Inflammatory macrophage treated with lipopolysaccharide for 4 hours (primary cell): ENCODE measurements at regions not wholly inside any gene's neighbourhood (a gene's known extent, or its start where the extent isn't known, plus 50 kb on each side); places are given as distances from the start of the nearest gene placed in this dataset.

Experiments used
- DNase-seq: peaks from one replicate; pipeline ENCODE4 v3.0.0-alpha.2; 2020

- no peak for DNase-seq
These were observed 139.1 kb upstream of the PAQR3 start for GRCh38 chr4:79078339-79078738.

- DNase-seq, result no peak
These were observed 134.8 kb upstream of the PAQR3 start for GRCh38 chr4:79074040-79074439.

DNA sequence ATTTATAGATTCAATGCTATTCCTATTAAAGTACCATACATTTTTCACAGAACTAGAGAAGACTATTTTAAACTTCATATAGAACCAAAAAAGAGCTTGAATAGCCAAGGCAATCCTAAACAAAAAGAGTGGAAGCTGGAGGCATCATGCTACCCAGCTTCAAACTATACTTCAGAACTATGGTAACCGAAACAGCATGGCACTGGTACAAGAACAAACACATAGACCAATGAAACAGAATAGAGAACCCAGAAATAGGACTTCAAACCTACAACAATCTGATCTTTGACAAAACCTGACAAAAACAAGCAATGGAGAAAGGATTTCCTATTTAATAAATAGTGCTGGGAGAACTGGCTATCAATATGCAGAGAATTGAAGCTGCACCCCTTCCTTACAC lies 134.2 kb upstream of the PAQR3 start:
- no peak for DNase-seq

DNA sequence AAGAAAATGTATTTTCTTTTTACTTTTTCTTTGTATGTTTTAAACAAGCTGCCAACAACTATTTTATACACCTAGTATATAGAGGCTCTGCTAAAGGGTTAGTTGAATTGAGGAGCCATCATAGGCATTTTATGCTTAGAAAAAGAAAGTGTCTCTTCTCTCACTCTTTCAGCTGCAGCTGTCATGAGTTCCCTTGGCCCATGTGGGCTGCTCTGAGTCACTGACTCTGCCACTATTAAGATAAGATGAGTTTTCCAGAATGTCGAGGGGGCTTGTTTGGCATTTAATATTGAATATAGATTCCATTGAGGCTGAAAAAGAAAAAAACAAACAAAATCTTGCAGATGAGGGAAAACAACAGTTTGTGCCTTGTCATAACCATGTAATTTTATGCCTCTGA lies 126.0 kb upstream of the PAQR3 start:
- DNase-seq, result no peak

DNA sequence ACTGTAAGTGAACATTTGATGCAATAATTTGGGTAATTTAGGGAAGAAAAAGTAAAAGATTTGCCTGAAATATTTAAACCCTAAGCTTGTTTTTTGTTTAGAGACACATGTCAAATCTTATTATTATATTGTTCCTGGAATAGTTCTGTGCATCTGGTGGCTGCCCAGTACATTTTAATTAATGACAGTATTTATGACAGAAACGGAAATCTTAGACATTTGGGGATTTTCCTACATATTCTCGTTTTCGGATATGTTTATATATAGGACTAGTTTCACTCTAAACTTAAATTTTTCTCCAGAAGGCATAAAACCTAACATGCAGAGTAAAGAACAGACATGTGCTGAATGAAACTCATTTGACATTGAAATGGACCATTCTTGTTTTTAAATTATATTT lies 125.6 kb upstream of the PAQR3 start:
- DNase-seq, result no peak

- no peak for DNase-seq
These were observed 120.6 kb upstream of the PAQR3 start for GRCh38 chr4:79059631-79060399.

DNA sequence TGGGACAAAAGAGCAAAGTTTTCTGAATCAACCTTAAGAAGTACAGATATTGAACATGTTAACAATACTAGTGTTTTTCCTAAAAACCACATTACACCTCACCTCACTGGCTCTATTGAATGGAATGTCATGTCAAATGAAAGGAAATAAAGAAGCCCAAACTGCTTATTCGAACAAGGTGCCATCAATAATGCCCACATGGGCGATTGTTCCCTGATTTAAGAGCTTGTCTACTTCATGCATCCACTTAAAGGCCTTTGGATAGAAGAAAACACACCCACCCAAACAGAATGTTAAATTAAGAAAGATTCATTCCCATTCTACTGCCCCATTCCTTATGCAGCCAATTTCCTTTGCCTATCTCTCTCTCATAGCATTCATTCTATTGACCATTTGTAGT lies 118.5 kb upstream of the PAQR3 start:
- DNase-seq, result no peak

DNA sequence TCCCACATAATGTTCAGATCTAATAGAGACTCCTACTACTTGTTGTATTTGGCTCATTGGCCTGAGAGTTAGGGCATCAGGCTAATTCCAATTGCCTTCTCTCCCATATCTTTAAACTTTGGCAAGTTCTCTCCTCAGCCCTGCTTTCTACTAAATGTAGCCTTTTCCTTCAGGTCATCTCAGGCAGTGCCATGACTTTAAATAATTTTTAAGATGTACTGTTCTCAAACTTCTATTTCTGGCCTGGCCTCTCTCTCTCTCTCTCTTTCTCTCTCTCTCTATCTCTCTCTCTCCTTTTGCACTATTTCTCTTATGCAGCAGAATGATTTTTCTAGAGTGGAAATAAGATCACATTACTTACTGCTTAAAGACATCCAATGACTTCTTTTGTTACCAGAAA lies 114.5 kb upstream of the PAQR3 start:
- DNase-seq, result no peak

- DNase-seq, result no peak
These were observed 111.3 kb upstream of the PAQR3 start for GRCh38 chr4:79050541-79050880.

DNA sequence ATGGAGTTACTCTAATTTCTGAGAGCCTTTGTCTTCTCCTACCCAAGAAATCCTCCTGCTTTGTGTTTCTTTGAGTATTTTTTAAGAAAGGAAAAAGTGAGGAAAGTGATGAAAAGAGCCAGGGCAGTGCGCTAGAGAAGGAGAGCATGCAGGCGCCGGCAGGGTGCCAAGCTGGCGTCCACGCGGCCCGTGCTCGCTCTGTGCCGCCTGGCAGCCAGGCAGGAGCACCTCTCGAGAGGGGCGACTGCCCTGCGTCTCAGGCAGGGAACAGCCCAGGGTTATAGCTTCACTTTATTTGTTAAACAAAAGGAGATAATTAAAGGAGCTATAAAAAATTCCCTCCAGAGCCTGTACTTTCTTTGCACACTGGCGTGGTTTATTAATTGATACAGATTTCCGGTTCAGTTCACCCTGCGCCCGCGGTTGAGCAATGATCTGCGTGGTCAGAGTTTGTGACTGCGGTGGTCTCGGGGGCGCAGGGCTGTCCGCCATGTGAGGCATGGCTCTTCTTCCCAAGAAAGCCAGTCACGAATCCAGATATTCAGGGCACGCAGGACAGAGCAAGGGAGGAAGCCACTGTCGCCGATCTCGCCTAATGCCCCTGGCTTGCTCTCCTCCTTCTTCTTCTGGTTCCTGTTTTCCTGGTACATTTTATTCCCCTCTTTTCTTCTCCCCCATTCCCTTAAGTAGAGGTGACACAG lies 110.8 kb upstream of the PAQR3 start:
- no peak for DNase-seq

DNA sequence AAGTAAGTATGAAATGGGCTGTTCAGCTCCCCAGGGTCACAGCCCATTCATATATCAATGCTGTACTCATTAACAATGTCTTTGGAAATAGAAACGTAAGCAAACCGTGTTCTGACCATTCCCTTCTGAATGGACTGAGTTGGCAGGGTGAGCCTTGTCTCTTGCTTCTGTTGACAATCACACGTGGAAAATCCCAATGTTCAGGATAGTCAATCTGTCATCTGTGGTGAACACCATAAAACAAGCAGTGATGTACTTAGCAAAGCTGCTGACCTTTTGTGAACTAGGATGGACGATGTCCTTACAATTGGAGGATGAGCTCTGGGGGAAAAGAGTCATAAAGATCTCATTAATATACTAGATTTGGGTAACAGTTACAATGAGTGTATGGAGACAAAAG lies 109.6 kb upstream of the PAQR3 start:
- no peak for DNase-seq

GRCh38 chr4:79047316-79047715 lies 108.1 kb upstream of the PAQR3 start:
- DNase-seq, result no peak

DNA sequence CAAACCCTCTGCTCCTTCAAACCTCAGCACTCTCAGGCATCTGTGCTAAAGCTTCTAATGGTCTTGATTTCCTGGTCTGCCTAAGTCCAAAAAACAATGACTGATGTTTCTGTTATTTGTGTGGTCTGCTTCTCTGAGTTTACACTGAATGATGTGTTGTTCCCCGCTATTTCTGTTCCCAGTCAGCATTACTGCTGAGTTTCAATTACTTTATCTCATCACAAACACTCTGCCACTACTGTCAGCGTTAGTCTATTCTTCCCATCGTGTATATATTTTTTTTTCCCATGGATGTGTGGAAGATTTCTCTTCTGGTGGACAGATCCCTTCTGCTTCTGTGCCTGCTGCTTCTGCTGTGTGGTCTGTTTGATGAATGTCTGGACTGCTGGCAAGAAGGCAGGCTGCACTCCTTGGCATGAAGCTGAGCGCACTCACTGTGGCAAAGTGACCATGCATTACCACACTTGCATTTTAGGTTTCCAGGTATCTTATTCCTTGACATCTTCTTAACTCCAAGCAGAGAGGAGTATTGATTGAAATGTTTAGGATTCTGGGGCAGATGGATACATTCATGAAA lies 106.9 kb upstream of the PAQR3 start:
- no peak for DNase-seq

GRCh38 chr4:79044141-79044659 lies 105.0 kb upstream of the PAQR3 start:
- no peak for DNase-seq

GRCh38 chr4:79043138-79043537 lies 103.9 kb upstream of the PAQR3 start:
- no peak for DNase-seq

- no peak for DNase-seq
These were observed 102.9 kb upstream of the PAQR3 start for GRCh38 chr4:79042079-79042674.

DNA sequence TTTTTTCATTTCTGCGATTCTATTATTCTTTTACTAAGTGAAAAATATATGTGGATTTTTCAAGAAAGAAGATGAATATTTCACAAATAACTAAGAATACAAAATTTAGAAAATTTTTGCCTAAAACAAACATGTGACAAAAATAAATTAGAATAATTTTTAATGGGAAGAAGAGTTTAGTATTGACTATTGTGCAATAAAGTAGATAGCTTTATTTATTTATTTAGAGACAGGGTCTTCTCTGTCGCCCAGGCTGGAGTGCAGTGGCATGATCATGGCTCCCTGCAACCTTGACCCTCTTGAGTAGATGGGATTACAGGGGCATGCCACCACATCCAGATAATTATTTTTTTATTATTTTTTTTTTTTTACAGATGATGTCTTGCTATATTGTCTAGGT lies 95.3 kb upstream of the PAQR3 start:
- no peak for DNase-seq

DNA sequence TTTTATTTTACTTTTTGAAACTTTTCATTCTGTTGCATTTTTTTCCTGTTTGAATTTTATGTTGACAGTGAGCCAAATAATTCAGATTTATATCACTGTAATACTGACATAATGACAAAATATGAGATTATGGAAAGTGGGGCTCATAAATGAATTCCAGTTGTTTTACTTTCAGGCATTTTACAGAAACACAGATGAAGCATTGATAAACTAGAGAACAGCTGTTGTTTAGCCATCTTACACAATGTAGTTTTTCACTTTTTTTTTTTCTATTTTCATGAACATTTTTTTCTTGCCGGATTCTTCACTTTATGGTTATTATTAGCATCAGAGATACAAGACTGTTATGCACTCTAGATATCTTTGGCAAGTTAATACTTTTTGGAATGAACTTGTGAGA lies 91.7 kb upstream of the PAQR3 start:
- no peak for DNase-seq

DNA sequence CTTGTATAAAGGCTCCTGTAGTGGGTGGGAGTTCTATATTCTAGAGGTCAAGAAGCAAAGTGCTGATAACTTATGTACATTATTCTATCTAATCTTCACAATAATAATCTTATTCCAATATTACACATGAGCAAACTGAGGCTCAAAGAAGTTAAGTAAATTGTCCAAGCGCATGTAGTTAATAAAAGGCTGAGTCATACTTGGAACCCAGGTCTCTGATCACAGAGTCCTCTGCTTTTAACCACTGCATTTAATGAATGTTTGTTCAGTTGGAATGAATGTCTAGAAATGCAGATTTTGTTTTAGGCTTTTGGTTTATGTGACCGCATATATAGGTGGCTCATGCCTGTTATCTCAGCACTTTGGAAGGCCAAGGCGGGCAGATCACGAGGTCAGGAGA lies 88.4 kb upstream of the PAQR3 start:
- DNase-seq, result no peak

GRCh38 chr4:79025170-79025569 lies 85.9 kb upstream of the PAQR3 start:
- no peak for DNase-seq

GRCh38 chr4:79023799-79024770 lies 84.8 kb upstream of the PAQR3 start:
- no peak for DNase-seq

GRCh38 chr4:79022529-79022928 lies 83.3 kb upstream of the PAQR3 start:
- DNase-seq, result no peak

GRCh38 chr4:79017481-79017880 lies 78.2 kb upstream of the PAQR3 start:
- no peak for DNase-seq
